ENCODE measurements at regions not wholly inside any gene's neighbourhood (a gene's known extent, or its start where the extent isn't known, plus 50 kb on each side); places are given as distances from the start of the nearest gene placed in this dataset.

GRCh38 chr5:120866997-120867396, 402.9 kb downstream of the PRR16 start:
- no peak overlapping the region for H3K4me2 ChIP-seq
- H3K9ac ChIP-seq = no peak overlapping the region
- H4K20me1 ChIP-seq (ENCODE audit: low read depth) = no peaks in the 10 kb centered on the region
- Mint-ChIP-seq H3K4me3 (no peak overlapping the region), H3K36me3 (no peaks in the 10 kb centered on the region), H3K4me1 (no peaks in the 10 kb centered on the region), H3K9me3 (no peaks in the 10 kb centered on the region), H3K27me3 (ENCODE audit: insufficient read depth, low read depth) (no peaks in the 10 kb centered on the region), H3K27ac (no peak overlapping the region)
- no peaks in the 10 kb centered on the region for H3F3A ChIP-seq (ENCODE audit: low read depth)
- TF ChIP-seq EZH2phosphoT487 (IDR thresholded peaks at IDR 0.05) = no peak
- peak; percentile 39 for TF ChIP-seq CTCF (IDR thresholded peaks at IDR 0.05)
- no peak for TF ChIP-seq EZH2 (IDR thresholded peaks at IDR 0.05)
- no peak for DNase-seq (ENCODE audit: low spot score)
- no peaks in the 10 kb centered on the region for H3K4me1 ChIP-seq
- peak overlapping the region; percentile 73 for H2AFZ ChIP-seq (replicated peaks)
- H3K27me3 ChIP-seq = no peaks in the 10 kb centered on the region
- H3K36me3 ChIP-seq = no peaks in the 10 kb centered on the region
- H3K4me3 ChIP-seq = no peak overlapping the region
- H3K27ac ChIP-seq = no peak overlapping the region
- H3K9me3 ChIP-seq (ENCODE audit: low read depth) = no peaks in the 10 kb centered on the region
- no peaks in the 10 kb centered on the region for H3K79me2 ChIP-seq (ENCODE audit: low read depth)

- Mint-ChIP-seq H3K36me3 (no peaks in the 10 kb centered on the region), H3K27ac (no peak overlapping the region), H3K9me3 (no peaks in the 10 kb centered on the region), H3K4me1 (no peaks in the 10 kb centered on the region), H3K27me3 (ENCODE audit: insufficient read depth, low read depth) (no peaks in the 10 kb centered on the region), H3K4me3 (no peak overlapping the region)
- Histone ChIP-seq H3K4me2 (no peak overlapping the region), H3K9ac (no peak overlapping the region), H3K79me2 (ENCODE audit: low read depth) (no peaks in the 10 kb centered on the region), H3K27ac (no peak overlapping the region), H3K27me3 (no peaks in the 10 kb centered on the region), H2AFZ (replicated peaks) (no peak overlapping the region), H3K9me3 (ENCODE audit: low read depth) (no peaks in the 10 kb centered on the region), H3K36me3 (no peaks in the 10 kb centered on the region), H3F3A (ENCODE audit: low read depth) (no peaks in the 10 kb centered on the region), H3K4me3 (no peak overlapping the region), H4K20me1 (ENCODE audit: low read depth) (no peaks in the 10 kb centered on the region), H3K4me1 (no peaks in the 10 kb centered on the region)
- TF ChIP-seq EZH2phosphoT487 (IDR thresholded peaks at IDR 0.05) = no peak
- TF ChIP-seq EZH2 (IDR thresholded peaks at IDR 0.05) = no peak
- no peak for TF ChIP-seq CTCF (IDR thresholded peaks at IDR 0.05)
- no peak for DNase-seq (ENCODE audit: low spot score)
These were observed 405.7 kb downstream of the PRR16 start for GRCh38 chr5:120869831-120870230.

- Histone ChIP-seq H3K4me3 (no peak overlapping the region), H4K20me1 (ENCODE audit: low read depth) (no peaks in the 10 kb centered on the region), H3K27me3 (no peaks in the 10 kb centered on the region), H2AFZ (replicated peaks) (no peak overlapping the region), H3K27ac (no peak overlapping the region), H3K4me1 (no peaks in the 10 kb centered on the region), H3K9me3 (ENCODE audit: low read depth) (no peaks in the 10 kb centered on the region), H3K4me2 (no peak overlapping the region), H3K79me2 (ENCODE audit: low read depth) (no peaks in the 10 kb centered on the region), H3K9ac (no peak overlapping the region), H3F3A (ENCODE audit: low read depth) (no peaks in the 10 kb centered on the region), H3K36me3 (no peaks in the 10 kb centered on the region)
- Mint-ChIP-seq H3K27ac (no peak overlapping the region), H3K27me3 (ENCODE audit: insufficient read depth, low read depth) (no peaks in the 10 kb centered on the region), H3K4me1 (no peaks in the 10 kb centered on the region), H3K36me3 (no peaks in the 10 kb centered on the region), H3K9me3 (no peaks in the 10 kb centered on the region), H3K4me3 (no peak overlapping the region)
- no peak for TF ChIP-seq EZH2 (IDR thresholded peaks at IDR 0.05)
- TF ChIP-seq CTCF (IDR thresholded peaks at IDR 0.05) = no peak
- TF ChIP-seq EZH2phosphoT487 (IDR thresholded peaks at IDR 0.05) = no peak
- DNase-seq (ENCODE audit: low spot score) = no peak
These were observed 408.2 kb downstream of the PRR16 start for GRCh38 chr5:120872297-120872696.

- H3K4me2 ChIP-seq = no peak overlapping the region
- H3K79me2 ChIP-seq (ENCODE audit: low read depth) = no peaks in the 10 kb centered on the region
- H3K4me3 ChIP-seq = no peak overlapping the region
- H3K36me3 Mint-ChIP-seq = no peaks in the 10 kb centered on the region
- no peak overlapping the region for H3K4me3 Mint-ChIP-seq
- no peak overlapping the region for H2AFZ ChIP-seq (replicated peaks)
- TF ChIP-seq CTCF (IDR thresholded peaks at IDR 0.05) (no peak), EZH2 (IDR thresholded peaks at IDR 0.05) (no peak), EZH2phosphoT487 (IDR thresholded peaks at IDR 0.05) (no peak)
- no peaks in the 10 kb centered on the region for H3K4me1 Mint-ChIP-seq
- H3K9me3 Mint-ChIP-seq = no peaks in the 10 kb centered on the region
- H3K9me3 ChIP-seq (ENCODE audit: low read depth) = no peaks in the 10 kb centered on the region
- no peak overlapping the region for H3K9ac ChIP-seq
- no peaks in the 10 kb centered on the region for H3F3A ChIP-seq (ENCODE audit: low read depth)
- H3K27me3 Mint-ChIP-seq (ENCODE audit: insufficient read depth, low read depth) = no peaks in the 10 kb centered on the region
- H3K36me3 ChIP-seq = no peaks in the 10 kb centered on the region
- no peak overlapping the region for H3K27ac ChIP-seq
- H3K4me1 ChIP-seq = no peaks in the 10 kb centered on the region
- H3K27me3 ChIP-seq = no peaks in the 10 kb centered on the region
- DNase-seq (ENCODE audit: low spot score) = no peak
- H4K20me1 ChIP-seq (ENCODE audit: low read depth) = no peaks in the 10 kb centered on the region
- H3K27ac Mint-ChIP-seq = no peak overlapping the region
These were observed 409.0 kb downstream of the PRR16 start for GRCh38 chr5:120873083-120873482.

Data from neural progenitor cell (in vitro differentiated cells).